ENCODE measurements at regions not wholly inside any gene's neighbourhood (a gene's known extent, or its start where the extent isn't known, plus 50 kb on each side); places are given as distances from the start of the nearest gene placed in this dataset.

DNA sequence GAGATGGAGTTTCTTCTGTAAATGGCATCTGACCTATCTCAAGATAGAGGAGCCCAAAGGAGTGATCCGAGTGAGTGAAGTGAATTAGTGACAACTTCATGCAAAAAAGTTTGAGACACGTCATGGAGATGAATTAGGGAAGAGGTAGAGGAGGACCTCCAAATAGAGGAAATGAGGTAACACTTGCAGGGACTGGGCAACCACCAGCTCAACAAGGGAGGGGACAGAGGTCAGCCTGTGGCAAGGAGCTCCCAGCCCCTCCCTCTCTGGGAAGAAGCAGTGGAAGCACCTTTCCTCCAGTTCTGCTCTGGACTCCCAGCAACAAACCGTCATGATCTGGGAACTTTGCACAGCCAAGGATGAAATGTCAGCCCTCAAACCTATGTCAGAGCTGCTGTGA lies 83.5 kb upstream of the IKZF1 start:
- TF ChIP-seq, protein P1, sequence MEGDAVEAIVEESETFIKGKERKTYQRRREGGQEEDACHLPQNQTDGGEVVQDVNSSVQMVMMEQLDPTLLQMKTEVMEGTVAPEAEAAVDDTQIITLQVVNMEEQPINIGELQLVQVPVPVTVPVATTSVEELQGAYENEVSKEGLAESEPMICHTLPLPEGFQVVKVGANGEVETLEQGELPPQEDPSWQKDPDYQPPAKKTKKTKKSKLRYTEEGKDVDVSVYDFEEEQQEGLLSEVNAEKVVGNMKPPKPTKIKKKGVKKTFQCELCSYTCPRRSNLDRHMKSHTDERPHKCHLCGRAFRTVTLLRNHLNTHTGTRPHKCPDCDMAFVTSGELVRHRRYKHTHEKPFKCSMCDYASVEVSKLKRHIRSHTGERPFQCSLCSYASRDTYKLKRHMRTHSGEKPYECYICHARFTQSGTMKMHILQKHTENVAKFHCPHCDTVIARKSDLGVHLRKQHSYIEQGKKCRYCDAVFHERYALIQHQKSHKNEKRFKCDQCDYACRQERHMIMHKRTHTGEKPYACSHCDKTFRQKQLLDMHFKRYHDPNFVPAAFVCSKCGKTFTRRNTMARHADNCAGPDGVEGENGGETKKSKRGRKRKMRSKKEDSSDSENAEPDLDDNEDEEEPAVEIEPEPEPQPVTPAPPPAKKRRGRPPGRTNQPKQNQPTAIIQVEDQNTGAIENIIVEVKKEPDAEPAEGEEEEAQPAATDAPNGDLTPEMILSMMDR (IDR thresholded peaks at IDR 0.05), result no peak
- no peak for TF ChIP-seq POLR2A (IDR thresholded peaks at IDR 0.05)
- no peak for TF ChIP-seq EP300 (IDR thresholded peaks at IDR 0.05; ENCODE audit: low read depth)
